GM20431 (cell line): ENCODE measurements at regions not wholly inside any gene's neighbourhood (a gene's known extent, or its start where the extent isn't known, plus 50 kb on each side); places are given as distances from the start of the nearest gene placed in this dataset.

Source experiments
- in situ Hi-C: fragments of 300-500 bp; cut with MseI, MboI; formaldehyde crosslinking; loops from one replicate; pipeline ENCODE4 v1.15.0; 2020; ENCODE audit warnings: low sequenced_read_pairs; ENCODE audit not compliant: unreplicated experiment

DNA sequence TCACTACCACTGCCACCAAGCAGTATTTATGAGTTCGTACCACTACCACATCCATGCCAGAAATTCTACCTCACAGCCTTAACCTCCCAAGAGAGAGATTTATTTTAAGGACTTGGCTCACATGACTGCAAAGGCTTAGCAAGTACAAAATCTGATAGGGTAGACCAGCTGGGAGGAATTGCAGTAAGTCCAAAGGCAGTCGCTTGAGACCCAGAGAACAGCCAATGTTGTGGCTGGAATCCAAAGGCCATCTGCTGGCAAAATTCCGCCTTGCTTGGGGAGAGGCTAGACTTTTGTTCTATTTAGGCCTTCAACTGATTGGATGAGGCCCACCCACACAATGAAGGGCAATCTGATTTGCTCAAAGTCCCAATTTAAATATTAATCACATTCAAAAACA, 101.4 kb upstream of the STT3B start:
- in situ Hi-C loops = no loop called here

- in situ Hi-C loops = no loop called here
These were observed 99.6 kb upstream of the STT3B start for GRCh38 chr3:31432897-31433678.

GRCh38 chr3:31433679-31433992, 99.1 kb upstream of the STT3B start:
- in situ Hi-C loops = no loop called here

- in situ Hi-C loops = no loop called here
These were observed 97.9 kb upstream of the STT3B start for GRCh38 chr3:31434819-31435218.

DNA sequence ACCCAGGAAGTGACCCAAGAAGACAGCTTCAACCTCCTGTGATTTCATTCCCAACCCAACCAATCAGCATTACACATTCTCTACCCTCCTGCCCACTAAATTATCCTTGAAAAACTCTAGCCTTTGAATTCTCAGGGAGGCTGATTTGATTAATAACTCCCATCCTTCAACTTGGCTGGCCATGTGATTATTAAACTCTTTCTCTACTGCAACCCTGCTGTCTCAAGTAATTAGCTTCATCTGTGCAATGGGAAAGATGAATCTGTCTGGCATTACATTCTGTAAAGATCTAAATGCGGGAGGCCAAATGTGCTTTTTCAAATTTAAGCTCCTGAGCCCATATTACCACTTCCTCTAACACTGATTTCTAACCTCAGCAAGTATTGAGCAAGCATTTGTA, 95.9 kb upstream of the STT3B start:
- in situ Hi-C loops = no loop called here

DNA sequence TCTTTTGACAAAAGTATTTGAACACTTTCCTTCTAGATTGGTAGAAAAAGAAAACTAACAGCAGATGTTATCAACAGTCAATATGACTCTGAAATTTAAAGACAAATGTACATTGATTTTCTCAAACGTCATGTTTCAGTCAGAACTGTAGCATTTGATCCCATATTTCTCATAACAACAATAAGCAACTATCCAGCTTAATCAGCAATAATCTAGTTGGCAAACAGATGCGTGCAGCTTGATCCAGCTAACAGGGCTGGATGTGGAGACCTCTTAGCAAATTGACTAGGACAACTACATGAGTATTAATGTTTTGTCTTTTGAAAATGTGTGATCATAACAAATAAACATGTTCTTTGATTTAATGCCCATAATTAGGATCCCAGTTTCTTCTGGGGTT, 94.0 kb upstream of the STT3B start:
- in situ Hi-C loops = no loop called here

- in situ Hi-C loops = no loop called here
These were observed 92.6 kb upstream of the STT3B start for GRCh38 chr3:31439890-31440750.

DNA sequence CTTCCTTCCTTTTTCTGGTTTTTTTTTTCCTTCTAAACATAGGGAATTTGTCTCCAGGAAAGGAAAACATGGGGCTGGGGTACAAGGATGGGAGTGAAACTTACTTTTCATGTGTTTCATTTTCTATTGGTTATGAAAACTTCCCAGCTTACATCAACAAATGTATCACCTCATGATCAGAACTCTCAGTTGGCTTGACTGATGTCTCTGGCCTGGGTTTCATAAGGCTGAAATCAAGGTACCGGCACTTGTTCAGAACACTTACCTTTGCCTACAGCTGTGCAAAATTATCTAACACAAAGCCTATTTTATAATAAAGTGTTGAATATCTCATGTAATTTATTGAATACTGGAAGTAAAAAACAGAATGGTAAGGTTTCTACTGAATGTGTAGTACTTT, 91.8 kb upstream of the STT3B start:
- in situ Hi-C loops = no loop called here

DNA sequence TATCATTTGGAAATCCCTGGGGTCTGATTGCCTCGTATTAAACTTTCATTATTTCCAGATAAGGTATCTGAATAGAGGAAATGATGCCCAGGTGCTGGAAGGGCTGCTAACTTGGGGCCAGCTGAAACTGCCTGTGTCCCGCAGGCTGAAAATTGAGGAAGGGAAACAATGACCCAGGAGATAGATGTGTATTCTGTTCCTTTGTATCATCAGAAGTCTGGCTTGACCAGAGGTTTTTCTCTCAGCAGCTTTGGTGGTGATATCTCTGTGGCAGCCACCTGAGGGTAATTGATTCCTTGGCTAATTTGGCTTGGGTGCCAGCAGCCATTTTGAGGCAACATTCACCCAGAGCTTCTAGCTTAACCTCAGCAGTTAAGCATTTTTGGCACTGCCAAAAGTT, 90.0 kb upstream of the STT3B start:
- in situ Hi-C loops = no loop called here

GRCh38 chr3:31444220-31445142, 88.2 kb upstream of the STT3B start:
- in situ Hi-C loops = no loop called here

GRCh38 chr3:31445701-31446100, 87.0 kb upstream of the STT3B start:
- in situ Hi-C loops = no loop called here

DNA sequence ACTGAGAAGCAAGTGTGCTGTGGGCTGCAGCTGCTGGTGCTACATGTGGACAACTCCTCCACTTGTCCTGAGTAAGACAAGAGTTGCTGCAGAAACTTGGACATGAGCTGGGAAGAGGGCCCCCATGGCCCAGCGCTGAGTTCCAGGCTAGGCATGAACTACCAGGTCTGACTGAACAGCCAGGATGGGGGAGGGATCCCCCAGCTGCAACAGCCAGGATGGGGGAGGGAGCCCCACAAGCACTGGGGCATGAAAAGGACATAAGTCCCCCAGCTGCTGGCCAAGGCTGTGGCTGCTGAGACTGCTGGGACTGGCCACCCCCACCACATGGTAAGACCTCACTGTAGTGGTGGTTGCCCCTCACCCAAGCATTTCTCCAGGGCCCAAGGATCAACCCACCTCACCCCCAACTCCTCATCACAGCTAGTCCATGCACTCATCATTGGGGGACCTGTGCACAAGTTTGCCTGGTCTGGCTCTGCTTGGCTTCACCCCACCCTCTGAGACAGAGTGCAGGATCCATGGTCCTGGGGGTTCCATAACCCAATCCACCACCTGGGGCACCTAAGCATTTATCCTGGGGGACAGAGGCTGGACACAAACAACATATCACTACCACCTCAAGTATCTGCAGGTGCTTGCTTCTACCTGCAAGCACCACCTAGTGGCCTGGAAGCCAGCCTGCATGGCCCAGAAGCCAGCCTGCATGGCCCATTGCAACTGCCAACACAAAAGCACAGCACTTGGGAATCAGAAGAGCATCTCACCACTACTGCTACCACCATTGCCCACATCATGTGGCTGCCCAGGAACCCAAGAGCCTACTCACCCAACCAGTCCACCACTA, 84.5 kb upstream of the STT3B start:
- in situ Hi-C loops = no loop called here

DNA sequence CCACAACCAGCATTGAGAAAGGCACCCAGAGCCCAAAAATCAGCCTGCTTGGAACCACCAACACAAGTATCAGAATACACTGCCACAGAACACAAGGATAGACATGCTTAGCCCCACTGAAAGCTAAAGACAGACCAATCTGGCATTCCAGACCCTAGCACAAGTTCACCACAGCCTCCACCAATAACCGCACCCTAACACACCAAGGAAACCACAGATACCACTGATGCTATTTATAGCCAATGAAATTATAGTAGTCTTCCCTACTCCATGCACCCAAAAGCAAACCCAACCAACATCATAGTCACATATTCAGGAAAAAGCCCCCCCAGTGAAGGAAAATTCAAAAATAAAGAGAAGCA, 83.9 kb upstream of the STT3B start:
- in situ Hi-C loops = no loop called here

DNA sequence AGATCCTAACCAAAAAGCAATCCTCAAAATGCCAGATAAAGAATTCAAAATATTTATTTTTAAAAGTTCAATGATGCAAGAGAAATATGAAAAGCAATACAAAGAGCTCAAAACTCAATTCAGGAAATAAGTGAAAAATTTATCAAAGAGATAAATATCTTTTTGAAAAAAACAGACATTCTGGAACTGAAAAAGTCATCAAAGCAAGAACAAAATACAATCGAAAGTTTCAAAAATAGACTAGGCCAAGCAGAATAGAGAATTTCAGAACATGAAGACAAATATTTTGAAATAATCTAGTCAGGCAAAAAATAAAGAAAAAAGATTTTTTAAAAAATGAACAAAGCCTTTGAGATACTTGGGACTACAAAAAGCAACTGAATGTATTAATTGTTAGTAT, 83.4 kb upstream of the STT3B start:
- in situ Hi-C loops = no loop called here

GRCh38 chr3:31450345-31450744, 82.4 kb upstream of the STT3B start:
- in situ Hi-C loops = no loop called here

DNA sequence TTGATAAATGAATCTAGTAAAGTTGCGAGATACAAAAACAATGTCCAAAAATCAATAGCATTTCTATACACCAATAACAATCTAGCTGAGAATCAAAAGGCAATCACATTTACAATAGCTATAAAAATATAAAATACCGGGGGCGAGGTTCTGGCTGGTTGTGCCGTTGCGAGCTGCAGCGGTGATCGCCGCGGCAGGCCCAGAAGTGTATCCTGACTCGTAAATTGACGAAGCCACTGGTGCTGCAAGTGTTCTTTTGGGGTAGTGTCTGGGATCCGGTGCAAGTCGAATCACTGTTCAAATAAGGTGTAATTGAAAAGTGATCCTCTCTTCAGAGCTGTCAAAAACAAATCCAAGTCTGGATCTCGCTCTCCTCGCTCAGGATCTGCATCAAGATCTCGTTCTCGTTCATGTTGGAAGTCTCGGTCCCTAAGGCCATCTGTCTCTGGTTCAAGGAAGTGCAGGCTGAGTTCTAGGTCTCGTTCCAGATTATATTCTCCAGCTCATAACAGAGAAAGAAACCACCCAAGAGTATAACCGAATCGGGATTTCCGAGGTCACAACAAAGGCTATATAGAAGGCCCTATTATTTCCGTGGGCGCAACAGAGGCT, 80.1 kb upstream of the STT3B start:
- in situ Hi-C loops = no loop called here

- in situ Hi-C loops = no loop called here
These were observed 79.3 kb upstream of the STT3B start for GRCh38 chr3:31453430-31453829.

DNA sequence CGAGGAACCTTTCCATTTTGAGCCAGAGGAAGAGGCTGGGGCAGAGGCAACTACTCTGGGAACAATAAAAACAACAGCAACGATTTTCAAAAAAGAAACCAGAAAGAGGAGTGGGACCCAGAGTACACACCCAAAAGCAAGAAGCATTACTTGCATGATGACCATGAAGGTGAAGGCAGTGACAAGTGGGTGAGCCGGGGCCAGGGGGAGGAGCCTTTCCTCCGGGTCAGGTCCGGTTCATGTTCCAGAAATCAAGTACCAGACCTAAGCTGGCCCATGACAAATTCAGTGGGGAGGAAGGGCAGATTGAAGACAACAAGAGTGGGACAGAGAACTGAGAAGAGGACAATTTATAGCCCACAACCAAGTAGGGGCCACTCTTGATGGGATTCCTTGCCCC, 77.2 kb upstream of the STT3B start:
- in situ Hi-C loops = no loop called here

GRCh38 chr3:31456373-31456772, 76.4 kb upstream of the STT3B start:
- in situ Hi-C loops = no loop called here
